ENCODE measurements at regions not wholly inside any gene's neighbourhood (a gene's known extent, or its start where the extent isn't known, plus 50 kb on each side); places are given as distances from the start of the nearest gene placed in this dataset.

DNA sequence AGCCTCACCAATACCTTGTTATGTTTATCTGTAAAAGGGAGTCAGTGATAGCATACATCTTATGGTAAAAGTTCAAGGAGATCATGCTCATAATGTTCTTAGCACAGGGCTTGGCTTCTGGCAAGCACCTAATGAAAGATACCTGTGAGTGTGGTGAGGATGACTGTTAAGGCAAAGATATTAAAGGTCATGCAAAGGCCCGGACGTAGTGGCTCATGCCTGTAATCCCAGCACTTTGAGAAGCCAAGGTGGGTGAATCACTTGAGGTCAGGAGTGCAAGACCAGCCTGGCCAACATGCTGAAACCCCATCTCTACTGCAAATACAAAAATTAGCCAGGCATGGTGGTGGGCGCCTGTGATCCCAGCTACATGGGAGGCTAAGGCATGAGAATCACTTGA is 425.9 kb upstream of the TBX3 start:
- TF ChIP-seq GATA3 (IDR thresholded peaks at IDR 0.05; ENCODE audit: low read depth, low read length) (no peak), GATA2 (IDR thresholded peaks at IDR 0.05; ENCODE audit: low read depth, low read length) (no peak)
